GM12873 (cell line): ENCODE measurements at regions not wholly inside any gene's neighbourhood (a gene's known extent, or its start where the extent isn't known, plus 50 kb on each side); places are given as distances from the start of the nearest gene placed in this dataset.

Source experiments
- CTCF ChIP-seq: IDR thresholded peaks from 2 replicates; pipeline ENCODE4 v1.5.1; 2012; ENCODE audit warnings: low read depth, mild to moderate bottlenecking, moderate library complexity, low read length, control low read depth; ENCODE audit not compliant: insufficient read depth; ENCODE audit errors: missing control alignments

GRCh38 chr17:69728816-69729215, 314.3 kb downstream of the MAP2K6 start:
- TF ChIP-seq CTCF, result no peak

GRCh38 chr17:69729944-69730343, 315.4 kb downstream of the MAP2K6 start:
- TF ChIP-seq CTCF, result no peak

- TF ChIP-seq CTCF, result no peak
These were observed 317.9 kb downstream of the MAP2K6 start for GRCh38 chr17:69732272-69732918.

- no peak for TF ChIP-seq CTCF
These were observed 318.9 kb downstream of the MAP2K6 start for GRCh38 chr17:69733171-69734012.

GRCh38 chr17:69734656-69735055, 320.2 kb downstream of the MAP2K6 start:
- no peak for TF ChIP-seq CTCF

- no peak for TF ChIP-seq CTCF
These were observed 320.8 kb downstream of the MAP2K6 start for GRCh38 chr17:69735285-69735684.

GRCh38 chr17:69743091-69743490, 328.6 kb downstream of the MAP2K6 start:
- no peak for TF ChIP-seq CTCF
